GM12874 (cell line): ENCODE measurements at regions not wholly inside any gene's neighbourhood (a gene's known extent, or its start where the extent isn't known, plus 50 kb on each side); places are given as distances from the start of the nearest gene placed in this dataset.

Experiments
- TF ChIP-seq, protein P1 (sequence below): IDR thresholded peaks from 2 replicates; pipeline ENCODE4 v1.5.1; 2011; ENCODE audit warnings: low read depth, mild to moderate bottlenecking, control low read depth, low read length, moderate library complexity; ENCODE audit not compliant: insufficient read depth

DNA sequence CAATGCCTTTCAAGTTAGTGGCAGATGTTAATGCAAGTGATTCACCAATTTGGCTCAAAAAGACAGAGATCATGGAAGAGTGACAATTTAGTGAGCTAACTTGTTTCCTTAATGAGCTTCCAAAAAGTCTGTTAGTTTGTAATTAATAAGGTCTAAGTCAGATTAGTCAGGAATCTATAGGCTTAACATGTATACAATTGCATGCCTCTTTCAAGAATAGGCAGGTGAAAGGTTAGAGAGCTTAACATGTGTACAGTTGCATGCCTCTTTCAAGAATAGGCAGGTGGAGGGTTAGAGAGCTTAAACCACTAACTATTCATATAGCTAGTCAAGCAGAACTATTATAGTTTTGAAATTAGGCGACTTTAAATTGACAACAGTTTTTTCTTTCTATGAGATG is 663.8 kb downstream of the C12orf50 start:
- TF ChIP-seq, protein P1, sequence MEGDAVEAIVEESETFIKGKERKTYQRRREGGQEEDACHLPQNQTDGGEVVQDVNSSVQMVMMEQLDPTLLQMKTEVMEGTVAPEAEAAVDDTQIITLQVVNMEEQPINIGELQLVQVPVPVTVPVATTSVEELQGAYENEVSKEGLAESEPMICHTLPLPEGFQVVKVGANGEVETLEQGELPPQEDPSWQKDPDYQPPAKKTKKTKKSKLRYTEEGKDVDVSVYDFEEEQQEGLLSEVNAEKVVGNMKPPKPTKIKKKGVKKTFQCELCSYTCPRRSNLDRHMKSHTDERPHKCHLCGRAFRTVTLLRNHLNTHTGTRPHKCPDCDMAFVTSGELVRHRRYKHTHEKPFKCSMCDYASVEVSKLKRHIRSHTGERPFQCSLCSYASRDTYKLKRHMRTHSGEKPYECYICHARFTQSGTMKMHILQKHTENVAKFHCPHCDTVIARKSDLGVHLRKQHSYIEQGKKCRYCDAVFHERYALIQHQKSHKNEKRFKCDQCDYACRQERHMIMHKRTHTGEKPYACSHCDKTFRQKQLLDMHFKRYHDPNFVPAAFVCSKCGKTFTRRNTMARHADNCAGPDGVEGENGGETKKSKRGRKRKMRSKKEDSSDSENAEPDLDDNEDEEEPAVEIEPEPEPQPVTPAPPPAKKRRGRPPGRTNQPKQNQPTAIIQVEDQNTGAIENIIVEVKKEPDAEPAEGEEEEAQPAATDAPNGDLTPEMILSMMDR, result no peak

DNA sequence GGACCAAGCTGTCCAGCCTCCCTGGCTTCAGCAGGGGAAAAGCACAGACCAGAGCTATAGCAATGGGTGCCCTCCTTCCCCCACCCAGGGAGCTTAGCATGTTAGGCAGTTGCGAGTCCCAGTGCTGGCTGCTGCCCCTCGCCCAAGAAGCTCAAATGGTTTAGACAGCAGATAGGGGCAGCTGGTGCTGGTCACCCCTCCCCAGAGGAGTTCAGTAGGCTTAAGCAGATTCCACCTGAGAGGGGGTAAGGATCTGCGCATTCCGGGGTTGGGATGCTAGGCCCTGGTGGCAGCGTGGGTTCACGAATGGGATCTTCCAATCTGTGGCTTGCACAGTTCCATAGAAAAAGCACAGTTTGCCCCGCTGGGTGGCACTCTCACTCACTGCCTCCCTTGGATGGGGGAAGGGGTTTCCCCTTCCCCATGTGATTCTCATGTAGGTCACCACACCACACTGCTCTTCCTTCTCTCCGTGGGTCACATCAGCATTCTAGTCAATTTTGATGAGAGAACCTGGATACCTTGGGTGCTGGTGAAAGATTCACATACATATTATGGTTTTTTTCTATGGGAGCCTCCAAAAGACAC is 665.6 kb downstream of the C12orf50 start:
- TF ChIP-seq, protein P1, result no peak

DNA sequence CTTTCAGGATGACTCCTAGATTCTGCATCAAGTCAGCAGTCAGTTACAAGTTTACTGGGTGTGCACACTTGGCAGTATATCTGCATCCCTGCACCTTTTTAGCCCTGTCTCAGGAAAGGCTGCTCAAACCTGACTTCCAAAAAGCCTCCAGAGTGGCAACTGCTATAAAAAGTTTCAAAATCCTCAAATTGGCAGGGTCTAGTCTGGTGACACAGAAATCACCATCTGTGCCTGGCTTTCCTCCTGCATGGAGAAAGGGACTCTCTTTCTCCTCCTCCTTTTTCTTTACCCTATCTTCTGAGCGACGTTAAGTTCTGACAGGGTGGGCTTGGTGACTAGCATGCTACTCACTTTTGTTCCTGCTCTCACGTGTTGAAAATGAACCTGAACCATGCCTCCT is 679.5 kb downstream of the C12orf50 start:
- TF ChIP-seq, protein P1, result no peak

DNA sequence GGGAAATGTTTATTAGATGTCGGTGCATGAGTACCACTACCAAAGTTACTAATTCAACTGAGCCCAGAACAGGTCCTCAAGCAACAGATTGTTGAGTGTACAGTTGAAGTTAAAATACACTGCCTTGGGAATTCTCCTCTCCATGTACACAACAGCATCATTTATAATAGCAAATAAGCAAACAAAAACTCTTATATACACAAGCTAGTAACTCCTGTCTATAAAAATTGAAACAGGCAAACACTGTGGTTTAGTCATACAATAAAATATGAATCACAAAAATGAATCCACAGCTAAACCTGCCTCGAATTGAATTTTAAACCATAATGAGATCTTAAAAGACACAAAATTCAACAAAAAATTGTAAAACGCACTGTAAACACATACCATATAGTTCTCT is 681.1 kb downstream of the C12orf50 start:
- TF ChIP-seq, protein P1, result no peak

DNA sequence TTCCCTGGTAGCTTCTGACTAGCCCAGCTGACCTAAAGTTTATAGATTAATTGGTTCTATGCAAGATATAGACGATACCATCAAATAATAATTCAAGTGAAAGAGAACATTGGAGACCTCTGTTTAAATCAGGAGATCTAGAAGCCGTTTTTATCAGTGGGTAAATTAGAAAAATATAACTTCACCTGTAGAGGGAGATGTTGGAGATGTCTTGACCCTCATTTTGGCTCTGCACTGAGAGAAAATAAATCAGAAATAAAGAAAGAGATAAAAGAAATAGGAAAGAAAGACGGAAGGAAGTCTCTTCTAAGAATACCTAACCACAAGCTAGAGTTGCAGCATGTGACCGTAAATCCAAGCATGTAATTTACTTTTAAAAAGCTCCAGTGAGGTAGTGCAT is 684.5 kb downstream of the C12orf50 start:
- TF ChIP-seq, protein P1, result no peak

DNA sequence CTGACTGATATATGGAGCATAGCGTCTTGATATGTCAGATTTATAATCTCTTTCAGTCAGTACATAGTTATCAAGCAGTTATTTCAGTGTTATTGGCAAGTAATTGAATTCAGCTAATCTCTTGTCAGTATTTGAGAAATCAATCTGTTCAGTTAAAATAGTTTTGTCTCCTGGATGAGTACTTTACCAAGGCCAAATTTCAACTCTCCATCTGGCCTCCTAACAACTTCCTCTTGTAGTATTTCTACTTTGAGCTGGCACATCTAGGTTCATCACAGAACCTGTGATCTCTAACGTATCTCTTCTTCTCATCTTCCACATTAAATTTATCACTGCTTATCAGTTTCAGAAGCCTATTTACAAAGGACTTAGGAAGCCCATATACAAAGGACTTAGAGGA is 690.5 kb downstream of the C12orf50 start:
- TF ChIP-seq, protein P1, result no peak

DNA sequence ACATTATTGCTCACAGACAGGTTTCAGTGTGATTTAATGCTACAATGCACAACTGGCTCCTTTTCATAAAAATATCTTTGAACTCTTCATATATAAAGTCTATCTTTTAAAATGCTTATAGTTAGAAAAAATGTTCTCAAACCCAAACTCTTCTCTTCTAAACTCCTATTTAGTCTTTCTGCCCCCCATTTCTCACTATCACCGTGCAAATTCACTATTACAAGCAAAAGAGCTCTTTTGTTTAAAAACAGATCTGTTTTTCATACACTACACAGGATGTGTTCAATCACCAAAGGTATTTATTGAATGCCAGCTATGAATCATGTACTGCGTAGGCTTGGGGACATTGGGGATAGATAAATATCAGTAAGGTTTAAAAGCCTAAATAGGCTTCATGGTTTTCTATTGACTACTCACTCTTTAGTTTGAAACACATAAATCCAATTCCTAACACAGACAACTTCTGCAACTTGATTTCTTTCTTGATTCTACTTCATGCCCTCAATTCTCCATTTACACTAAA is 692.3 kb downstream of the C12orf50 start:
- TF ChIP-seq, protein P1, result no peak
